IMR-90 (cell line): ENCODE measurements at regions not wholly inside any gene's neighbourhood (a gene's known extent, or its start where the extent isn't known, plus 50 kb on each side); places are given as distances from the start of the nearest gene placed in this dataset.

Source experiments
- ATAC-seq: fragments of 200-7000 bp; cut with Tn5 transposase; 2 replicates; pipeline ENCODE4 v1.9.1; 2020; ENCODE audit warnings: low read depth, mild to moderate bottlenecking, moderate library complexity
- BruUV-seq: library from RNA; stranded (reverse); fragments of 400-500 nt; replicated peaks from 2 replicates; lab custom pipeline; 2021; lab: Mats Ljungman, UMichigan
- CTCF ChIA-PET: fragments of 300-600 bp; formaldehyde crosslinking; extraction: SDS; loops from one replicate; lab custom pipeline; 2021; ENCODE audit warnings: antibody characterized with exemption; lab: Yijun Ruan, JAX
- POLR2A ChIA-PET: fragments of 300-600 bp; sonication (Branson Sonifier 250); formaldehyde crosslinking; loops from one replicate; lab custom pipeline; 2022; ENCODE audit warnings: antibody characterized with exemption; ENCODE audit not compliant: unreplicated experiment; lab: Charles Lee
- DNase-seq: peaks from one replicate; pipeline ENCODE4 v3.0.0; 2013
- H2AFZ ChIP-seq: replicated peaks from 2 replicates; pipeline ENCODE3; 2013; ENCODE audit warnings: low read length, mild to moderate bottlenecking; ENCODE audit not compliant: poor library complexity
- H2AK5ac ChIP-seq: 2 replicates; pipeline ENCODE4 v1.6.1; 2013; ENCODE audit warnings: low read depth, low read length, inconsistent platforms
- H2AK9ac ChIP-seq: replicated peaks from 2 replicates; pipeline ENCODE3; 2013; ENCODE audit warnings: mild to moderate bottlenecking, low read depth, low read length, moderate library complexity; ENCODE audit not compliant: poor library complexity
- H2BK120ac ChIP-seq: 2 replicates; pipeline ENCODE4 v1.6.1; 2013; ENCODE audit warnings: low read depth, low read length, inconsistent platforms
- H2BK15ac ChIP-seq: 3 replicates; pipeline ENCODE4 v1.6.1; 2013; ENCODE audit warnings: low read depth, low read length, inconsistent platforms
- H2BK20ac ChIP-seq: 2 replicates; pipeline ENCODE4 v1.6.1; 2013; ENCODE audit warnings: low read depth, mild to moderate bottlenecking, inconsistent platforms, low read length, moderate library complexity
- H2BK5ac ChIP-seq: 2 replicates; pipeline ENCODE4 v1.6.1; 2013; ENCODE audit warnings: mild to moderate bottlenecking, low read depth, low read length, inconsistent platforms; ENCODE audit not compliant: poor library complexity, severe bottlenecking
- H3K14ac ChIP-seq: replicated peaks from 2 replicates; pipeline ENCODE4 v1.6.1; 2013; ENCODE audit warnings: low read depth, low read length, inconsistent platforms
- H3K18ac ChIP-seq: 2 replicates; pipeline ENCODE4 v1.6.1; 2013; ENCODE audit warnings: low read depth, low read length, control low read depth
- H3K23ac ChIP-seq: 2 replicates; pipeline ENCODE4 v1.6.1; 2013; ENCODE audit warnings: low read depth, low read length, inconsistent platforms
- H3K27ac ChIP-seq: 2 replicates; pipeline ENCODE4 v1.5.1; 2013; ENCODE audit warnings: mild to moderate bottlenecking, control low read depth, low read length; ENCODE audit not compliant: insufficient read depth
- H3K27me3 ChIP-seq: 2 replicates; pipeline ENCODE4 v1.6.1; 2013; ENCODE audit warnings: low read length; ENCODE audit not compliant: control insufficient read depth, insufficient read depth
- H3K36me3 ChIP-seq: 2 replicates; pipeline ENCODE4 v1.6.1; 2013; ENCODE audit warnings: low read length, mixed read lengths; ENCODE audit not compliant: control insufficient read depth, insufficient read depth
- H3K4ac ChIP-seq: 2 replicates; pipeline ENCODE4 v1.6.1; 2013; ENCODE audit warnings: low read depth, low read length, inconsistent platforms
- H3K4me1 ChIP-seq: 2 replicates; pipeline ENCODE4 v1.6.1; 2013; ENCODE audit warnings: low read length, mixed read lengths; ENCODE audit not compliant: control insufficient read depth, insufficient read depth
- H3K4me2 ChIP-seq: 2 replicates; pipeline ENCODE4 v1.6.1; 2013; ENCODE audit warnings: low read depth, mild to moderate bottlenecking, control low read depth, low read length, moderate library complexity
- H3K4me3 ChIP-seq: 2 replicates; pipeline ENCODE4 v1.5.1; 2013; ENCODE audit warnings: low read depth, mild to moderate bottlenecking, control low read depth, low read length, moderate library complexity; ENCODE audit not compliant: insufficient read depth
- H3K56ac ChIP-seq: 2 replicates; pipeline ENCODE4 v1.6.1; 2013; ENCODE audit warnings: low read length, inconsistent platforms; ENCODE audit not compliant: insufficient read depth; ENCODE audit errors: extremely low read depth
- H3K79me1 ChIP-seq, 2 experiments: 2 replicates each; pipeline ENCODE4 v1.6.1; 2013; ENCODE audit warnings: low read length in 2 of 2, inconsistent platforms in 1 of 2, low read depth in 1 of 2
- H3K9ac ChIP-seq: 2 replicates; pipeline ENCODE4 v1.6.1; 2013; ENCODE audit warnings: low read depth, low read length, control low read depth
- H3K9me1 ChIP-seq: 2 replicates; pipeline ENCODE4 v1.6.1; 2013; ENCODE audit warnings: low read length, inconsistent platforms; ENCODE audit not compliant: insufficient read depth
- H3K9me3 ChIP-seq: 2 replicates; pipeline ENCODE4 v1.6.1; 2013; ENCODE audit warnings: low read length; ENCODE audit not compliant: control insufficient read depth, insufficient read depth
- H4K20me1 ChIP-seq: 2 replicates; pipeline ENCODE4 v1.6.1; 2013; ENCODE audit warnings: low read length, inconsistent platforms; ENCODE audit not compliant: insufficient read depth
- H4K5ac ChIP-seq: 2 replicates; pipeline ENCODE4 v1.6.1; 2013; ENCODE audit warnings: mild to moderate bottlenecking, low read depth, low read length, control low read depth
- H4K8ac ChIP-seq, 2 experiments: 2 replicates each; pipeline ENCODE4 v1.6.1; 2013; ENCODE audit warnings: low read depth in 2 of 2, low read length in 2 of 2, control low read depth in 1 of 2, inconsistent platforms in 1 of 2
- H4K91ac ChIP-seq: 2 replicates; pipeline ENCODE4 v1.6.1; 2013; ENCODE audit warnings: low read depth, low read length, inconsistent platforms; ENCODE audit not compliant: insufficient read depth
- CEBPB ChIP-seq: IDR thresholded peaks from 2 replicates; pipeline ENCODE4 v1.6.1; 2012; ENCODE audit warnings: low read depth, low read length, improper control_type of control experiment
- CHD1 ChIP-seq: IDR thresholded peaks from 2 replicates; pipeline ENCODE4 v1.6.1; 2012; ENCODE audit warnings: low read depth, low read length, improper control_type of control experiment
- CTCF ChIP-seq: conservative IDR thresholded peaks from 2 replicates; pipeline ENCODE4 v1.5.1; 2012; ENCODE audit warnings: mild to moderate bottlenecking, low read depth, low read length, improper control_type of control experiment
- ELK1 ChIP-seq: fragments of 150-350 bp; IDR thresholded peaks from 2 replicates; pipeline ENCODE4 v1.6.1; 2016; ENCODE audit warnings: low read depth, mild to moderate bottlenecking, low read length, moderate library complexity, borderline replicate concordance
- FOS ChIP-seq: fragments of 150-350 bp; IDR thresholded peaks from 2 replicates; pipeline ENCODE4 v1.6.1; 2016; ENCODE audit warnings: low read depth, low read length
- MAFK ChIP-seq: IDR thresholded peaks from 2 replicates; pipeline ENCODE4 v1.6.1; 2012; ENCODE audit warnings: low read depth, low read length, improper control_type of control experiment
- MAZ ChIP-seq: IDR thresholded peaks from 2 replicates; pipeline ENCODE4 v1.6.1; 2012; ENCODE audit warnings: low read depth, mild to moderate bottlenecking, low read length, improper control_type of control experiment, moderate library complexity, borderline replicate concordance
- MXI1 ChIP-seq: IDR thresholded peaks from 2 replicates; pipeline ENCODE4 v1.6.1; 2012; ENCODE audit warnings: low read depth, mild to moderate bottlenecking, low read length, moderate library complexity, borderline replicate concordance
- NFE2L2 ChIP-seq: fragments of 150-350 bp; IDR thresholded peaks from 2 replicates; pipeline ENCODE4 v1.6.1; 2016; ENCODE audit warnings: low read depth, mild to moderate bottlenecking, low read length
- POLR2A ChIP-seq: IDR thresholded peaks from 2 replicates; pipeline ENCODE4 v1.6.1; 2012; ENCODE audit warnings: mild to moderate bottlenecking, low read depth, low read length
- USF2 ChIP-seq: fragments of 150-350 bp; IDR thresholded peaks from 2 replicates; pipeline ENCODE4 v1.6.1; 2017; ENCODE audit warnings: mild to moderate bottlenecking, antibody characterized with exemption, low read length, low read depth
- WGBS, 2 experiments: methylation state at CpG; one replicate each; pipeline versions ENCODE4 v1.1.5 to v1.1.7; 2013; ENCODE audit warnings: missing lambda C conversion rate in 2 of 2; ENCODE audit not compliant: insufficient read length in 1 of 2; ENCODE audit errors: extremely low coverage in 2 of 2; 5-methylcytosine and 5-hydroxymethylcytosine counted together
- dilution Hi-C: fragments of 300-500 bp; cut with HindIII; formaldehyde crosslinking; loops from one replicate; pipeline ENCODE4 v1.14.3; 2018; ENCODE audit warnings: low sequenced_read_pairs; ENCODE audit not compliant: unreplicated experiment
- in situ Hi-C: fragments of 300-500 bp; cut with MboI; formaldehyde crosslinking; loops from 3 replicates; pipeline ENCODE4 v1.14.3; 2019; ENCODE audit warnings: low sequenced_read_pairs, inconsistent platforms, mixed read lengths
- intact Hi-C: fragments of 100-400 bp; cut with micrococcal nuclease; formaldehyde crosslinking; loops from 2 replicates; pipeline ENCODE4 v1.10.0; 2022

- Histone ChIP-seq H3K4me2 (no peak overlapping the region), H3K27me3 (no peaks in the 10 kb centered on the region), H2BK20ac (peak overlapping the region; percentile 43), H3K36me3 (no peaks in the 10 kb centered on the region), H2BK15ac (peak overlapping the region; percentile 73; the same call in 2 of the 3 replicates), H3K4me1 (peaks cover 5% of the 10 kb centered on the region), H3K9me1 (peaks cover 2% of the 10 kb centered on the region; the same call in 1 of the 2 replicates), H4K91ac (peak overlapping the region; percentile 7; the same call in 1 of the 2 replicates), H3K9ac (no peak overlapping the region), H2AFZ (no peak overlapping the region), H3K4me3 (no peak overlapping the region), H2AK5ac (no peak overlapping the region; the same call in 1 of the 2 replicates), H3K9me3 (no peaks in the 10 kb centered on the region), H2BK5ac (no peak overlapping the region), H4K5ac (peak overlapping the region; percentile 36; the same call in 1 of the 2 replicates), H3K23ac (no peak overlapping the region), H3K18ac (no peak overlapping the region), H3K4ac (no peak overlapping the region), H4K8ac (no peak overlapping the region), H2BK120ac (no peak overlapping the region), H3K14ac (no peak overlapping the region), H3K27ac (no peak overlapping the region), H2AK9ac (no peak overlapping the region), H3K79me1 (no peaks in the 10 kb centered on the region), H3K56ac (no peak overlapping the region), H4K20me1 (no peaks in the 10 kb centered on the region)
- DNase-seq (peak; percentile 19), ATAC-seq (no peak)
- no CpG with 5 or more reads among the region's 5 CpGs for WGBS, 2 experiments
- ChIA-PET POLR2A (no interaction called here), CTCF (interaction anchor here (1.0 kb wide), 1 partner anchor 196 kb away, joined by 3 read pairs; no protein-coding TSS in a partner anchor)
- intact Hi-C loops, result loop anchor here (10.0 kb wide), 2 partner anchors 309 to 349 kb away; no protein-coding TSS in a partner anchor
- dilution Hi-C loops, result no loop called here
- no TSS peak for BruUV-seq
- in situ Hi-C loops, result no loop called here
- no peak for TF ChIP-seq CHD1
- no peak for TF ChIP-seq POLR2A
- TF ChIP-seq CTCF, result no peak
- TF ChIP-seq FOS, result no peak
- TF ChIP-seq NFE2L2, result no peak
- TF ChIP-seq ELK1, result no peak
- no peak for TF ChIP-seq CEBPB
- no peak for TF ChIP-seq MXI1
- TF ChIP-seq USF2, result no peak
- TF ChIP-seq MAZ, result no peak
- no peak for TF ChIP-seq MAFK
Observed at GRCh38 chr3:159455741-159456181, 532.9 kb upstream of the IL12A start.
